Activated T-cell treated with anti-CD3 and anti-CD28 coated beads, Interleukin-2, amount 50 U/mL, for 4 hours (primary cell): ENCODE measurements at regions not wholly inside any gene's neighbourhood (a gene's known extent, or its start where the extent isn't known, plus 50 kb on each side); places are given as distances from the start of the nearest gene placed in this dataset.

Experiments used
- ATAC-seq, 2 donors: fragments of 200-7000 bp; cut with Tn5 transposase; one replicate each; pipeline ENCODE4 v1.10.0; 2021
- DNase-seq: peaks from one replicate; pipeline ENCODE4 v3.0.0-alpha.2; 2020
- H3K27me3 Mint-ChIP-seq: one replicate; pipeline ENCODE4 v1.8.0; 2021; ENCODE audit warnings: low read depth, mixed read lengths
- H3K36me3 Mint-ChIP-seq: one replicate; pipeline ENCODE4 v1.8.0; 2022; ENCODE audit warnings: mixed read lengths; ENCODE audit not compliant: insufficient read depth
- H3K4me1 Mint-ChIP-seq: one replicate; pipeline ENCODE4 v1.8.0; 2021; ENCODE audit warnings: low read depth, mixed read lengths
- H3K4me3 Mint-ChIP-seq: one replicate; pipeline ENCODE4 v1.8.0; 2021; ENCODE audit warnings: mild to moderate bottlenecking, moderate library complexity, mixed read lengths
- H3K9me3 Mint-ChIP-seq: one replicate; pipeline ENCODE4 v1.8.0; 2021; ENCODE audit warnings: mixed read lengths

DNA sequence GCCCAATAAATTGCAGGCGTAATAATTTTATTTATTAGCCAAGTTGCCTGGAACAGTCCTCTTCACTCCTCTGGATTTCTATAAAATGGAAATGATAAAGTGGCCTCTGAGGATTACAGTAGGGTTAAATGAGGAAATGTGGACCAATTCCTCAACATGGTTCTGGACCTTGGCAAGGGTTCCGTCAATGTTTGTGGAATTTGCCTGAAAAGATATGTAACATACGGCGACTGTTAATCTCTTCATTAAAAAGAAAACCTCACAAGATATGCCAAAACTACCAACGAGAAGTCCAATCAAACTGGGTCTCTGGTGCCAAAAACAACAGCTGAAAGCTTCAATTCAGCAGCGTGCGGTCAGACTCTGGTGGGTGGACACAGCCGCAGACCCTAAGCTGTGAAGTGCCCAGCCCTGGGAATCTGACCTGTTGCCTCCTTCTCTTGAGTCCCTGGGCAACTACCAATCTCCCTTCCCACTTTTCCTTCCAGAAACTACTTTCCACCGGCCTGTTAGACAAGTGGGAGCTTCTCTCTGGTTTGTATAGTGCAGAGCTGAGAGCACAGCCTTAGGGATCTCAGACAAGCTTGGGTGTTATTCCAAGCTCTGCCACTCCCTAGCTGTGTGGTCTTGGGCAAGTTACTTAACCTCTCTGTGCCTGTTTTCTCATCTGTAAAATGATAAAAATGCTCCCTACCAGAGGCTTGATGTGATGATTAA is 190.5 kb upstream of the GSC start:
- no peak overlapping the region for H3K4me3 Mint-ChIP-seq
- ATAC-seq (no peak), DNase-seq (no peak)
- no peaks in the 10 kb centered on the region for H3K36me3 Mint-ChIP-seq
- H3K27me3 Mint-ChIP-seq: peaks cover 13% of the 10 kb centered on the region
- H3K9me3 Mint-ChIP-seq: no peaks in the 10 kb centered on the region
- no peaks in the 10 kb centered on the region for H3K4me1 Mint-ChIP-seq

GRCh38 chr14:94953541-94954260 is 183.8 kb upstream of the GSC start:
- Mint-ChIP-seq H3K4me3 (no peak overlapping the region), H3K27me3 (peaks cover 7% of the 10 kb centered on the region), H3K36me3 (no peaks in the 10 kb centered on the region), H3K9me3 (no peaks in the 10 kb centered on the region), H3K4me1 (no peaks in the 10 kb centered on the region)
- no peak for DNase-seq
- no peak for ATAC-seq

DNA sequence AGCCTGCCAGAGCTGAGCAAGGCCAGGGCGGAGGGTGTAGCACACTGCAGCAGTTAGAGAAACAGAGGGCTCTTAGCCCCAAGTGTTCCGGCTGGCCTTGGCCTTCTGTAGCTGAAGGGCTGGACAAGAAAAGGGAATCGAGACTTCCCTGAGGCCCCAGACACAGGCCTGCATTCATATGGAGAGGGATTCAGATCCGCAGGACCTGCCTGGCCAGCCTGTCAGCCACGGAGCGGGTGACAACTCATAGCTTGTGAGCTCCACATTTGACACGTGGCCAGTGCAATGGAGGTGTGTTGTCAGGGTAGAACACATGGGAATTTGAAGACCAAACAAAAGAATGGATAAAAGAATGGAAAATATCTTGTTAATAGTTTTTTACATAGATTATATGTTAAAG is 182.2 kb upstream of the GSC start:
- DNase-seq (no peak), ATAC-seq (no peak)
- H3K4me3 Mint-ChIP-seq: no peak overlapping the region
- peaks cover 5% of the 10 kb centered on the region for H3K27me3 Mint-ChIP-seq
- H3K36me3 Mint-ChIP-seq: no peaks in the 10 kb centered on the region
- H3K4me1 Mint-ChIP-seq: no peaks in the 10 kb centered on the region
- H3K9me3 Mint-ChIP-seq: peaks cover 7% of the 10 kb centered on the region

DNA sequence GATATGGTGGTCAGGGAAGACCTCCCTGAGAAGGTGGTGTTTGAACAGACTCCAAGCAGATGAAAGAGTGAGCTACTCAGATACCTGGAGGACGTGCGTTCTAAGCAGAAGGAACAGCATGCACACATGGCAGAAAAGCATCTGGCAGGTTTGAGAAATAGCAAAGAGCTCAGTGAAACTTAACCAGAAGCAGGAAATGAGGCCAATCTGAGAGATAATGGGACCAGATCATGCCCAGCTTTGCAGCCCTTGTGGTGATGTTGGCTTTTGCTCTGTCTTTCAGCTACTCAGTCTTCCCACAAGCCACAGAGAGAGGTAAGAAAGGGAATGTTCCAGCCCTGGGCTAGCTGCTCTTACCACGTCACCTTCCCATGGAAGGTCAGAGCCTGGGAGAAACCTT is 176.3 kb upstream of the GSC start:
- Mint-ChIP-seq H3K9me3 (peaks cover 7% of the 10 kb centered on the region), H3K4me3 (no peak overlapping the region)

GRCh38 chr14:94945615-94946014 is 175.7 kb upstream of the GSC start:
- DNase-seq (no peak), ATAC-seq (peak; percentile 43 to 46)
- peaks cover 12% of the 10 kb centered on the region for H3K4me1 Mint-ChIP-seq
- H3K27me3 Mint-ChIP-seq: peaks cover 2% of the 10 kb centered on the region
- peaks cover 7% of the 10 kb centered on the region for H3K9me3 Mint-ChIP-seq
- no peaks in the 10 kb centered on the region for H3K36me3 Mint-ChIP-seq
- H3K4me3 Mint-ChIP-seq: no peak overlapping the region

More for the DNA sequence above, 176.3 kb upstream of the GSC start:
- no peaks in the 10 kb centered on the region for H3K36me3 Mint-ChIP-seq
- ATAC-seq (peak; percentile 21 to 27), DNase-seq (no peak)
- H3K4me1 Mint-ChIP-seq: peaks cover 12% of the 10 kb centered on the region
- H3K27me3 Mint-ChIP-seq: peaks cover 2% of the 10 kb centered on the region

GRCh38 chr14:94944636-94945258 is 174.8 kb upstream of the GSC start:
- H3K36me3 Mint-ChIP-seq: no peaks in the 10 kb centered on the region
- no peak for DNase-seq
- peaks cover 7% of the 10 kb centered on the region for H3K9me3 Mint-ChIP-seq
- H3K27me3 Mint-ChIP-seq: no peaks in the 10 kb centered on the region
- no peak overlapping the region for H3K4me3 Mint-ChIP-seq
- ATAC-seq: no peak
- H3K4me1 Mint-ChIP-seq: peaks cover 12% of the 10 kb centered on the region

GRCh38 chr14:94942601-94943000 is 172.7 kb upstream of the GSC start:
- no peak for DNase-seq
- Mint-ChIP-seq H3K9me3 (peaks cover under 1% of the 10 kb centered on the region), H3K36me3 (no peaks in the 10 kb centered on the region), H3K4me1 (peaks cover 12% of the 10 kb centered on the region), H3K27me3 (no peaks in the 10 kb centered on the region), H3K4me3 (no peak overlapping the region)
- ATAC-seq: no peak

GRCh38 chr14:94941311-94941710 is 171.4 kb upstream of the GSC start:
- DNase-seq (no peak), ATAC-seq (no peak)
- Mint-ChIP-seq H3K4me1 (peaks cover 6% of the 10 kb centered on the region), H3K9me3 (no peaks in the 10 kb centered on the region), H3K27me3 (no peaks in the 10 kb centered on the region), H3K4me3 (no peak overlapping the region), H3K36me3 (no peaks in the 10 kb centered on the region)

DNA sequence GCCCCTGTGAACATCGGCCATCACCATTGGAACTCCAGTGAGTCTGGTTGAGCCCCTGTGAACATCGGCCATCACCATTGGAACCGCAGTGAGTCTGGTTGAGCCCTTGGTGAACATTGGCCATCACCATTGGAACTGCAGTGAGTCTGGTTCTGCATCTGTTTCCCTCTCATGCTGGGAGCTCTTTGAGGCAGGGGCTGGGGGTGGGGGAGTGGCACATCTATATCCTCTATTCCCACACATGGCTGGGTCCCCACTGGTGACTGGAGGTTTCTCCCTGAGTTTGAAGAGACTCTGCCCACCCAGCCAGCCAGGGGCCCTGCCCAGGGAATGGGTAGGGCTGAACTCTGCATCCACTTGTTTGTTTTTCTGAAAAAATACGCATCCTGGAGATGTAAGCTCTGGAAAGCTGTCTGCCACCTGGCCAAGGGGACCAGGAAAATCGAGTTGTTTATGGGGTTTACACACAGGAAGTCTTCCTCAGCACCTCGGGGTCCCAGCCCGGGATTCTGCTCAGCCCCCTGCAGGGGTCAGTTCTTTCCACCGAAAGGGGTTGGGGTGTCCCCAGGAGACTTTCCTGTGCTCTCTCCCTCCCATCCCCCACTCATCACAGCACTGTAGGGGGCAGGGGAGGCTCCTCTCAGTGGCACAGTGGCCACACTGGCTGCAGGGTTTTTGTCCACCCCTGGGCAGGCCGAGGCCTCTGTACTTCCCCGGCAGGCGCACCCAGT is 170.5 kb upstream of the GSC start:
- Mint-ChIP-seq H3K27me3 (no peaks in the 10 kb centered on the region), H3K4me3 (no peak overlapping the region), H3K36me3 (no peaks in the 10 kb centered on the region), H3K4me1 (no peaks in the 10 kb centered on the region), H3K9me3 (no peaks in the 10 kb centered on the region)
- ATAC-seq (no peak), DNase-seq (no peak)

DNA sequence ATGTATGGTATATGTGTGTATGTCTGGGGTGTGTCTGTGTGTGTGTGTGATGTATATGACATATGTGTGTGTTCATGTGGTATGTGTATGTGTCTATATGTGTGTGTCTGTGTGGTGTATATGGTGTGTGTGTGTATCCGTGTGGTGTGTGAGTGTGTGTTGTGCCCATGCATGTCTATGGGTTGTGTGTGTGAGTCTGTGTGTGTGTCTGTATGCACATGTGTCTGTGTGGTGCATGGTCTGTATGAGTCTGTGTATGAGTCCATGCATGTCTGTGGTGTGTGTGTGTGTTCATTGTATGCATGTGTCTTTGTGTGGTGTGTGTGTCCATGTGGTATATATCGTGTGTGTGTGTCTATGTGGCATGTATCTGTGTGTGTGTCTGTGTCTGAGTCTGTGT is 168.1 kb upstream of the GSC start:
- Mint-ChIP-seq H3K4me3 (no peak overlapping the region), H3K36me3 (no peaks in the 10 kb centered on the region), H3K4me1 (no peaks in the 10 kb centered on the region), H3K9me3 (no peaks in the 10 kb centered on the region), H3K27me3 (no peaks in the 10 kb centered on the region)
- DNase-seq (no peak), ATAC-seq (no peak)

GRCh38 chr14:94936901-94937685 is 167.2 kb upstream of the GSC start:
- ATAC-seq: no peak
- H3K4me3 Mint-ChIP-seq: no peak overlapping the region
- no peaks in the 10 kb centered on the region for H3K9me3 Mint-ChIP-seq
- DNase-seq: no peak
- H3K27me3 Mint-ChIP-seq: no peaks in the 10 kb centered on the region
- H3K4me1 Mint-ChIP-seq: no peaks in the 10 kb centered on the region
- no peaks in the 10 kb centered on the region for H3K36me3 Mint-ChIP-seq

DNA sequence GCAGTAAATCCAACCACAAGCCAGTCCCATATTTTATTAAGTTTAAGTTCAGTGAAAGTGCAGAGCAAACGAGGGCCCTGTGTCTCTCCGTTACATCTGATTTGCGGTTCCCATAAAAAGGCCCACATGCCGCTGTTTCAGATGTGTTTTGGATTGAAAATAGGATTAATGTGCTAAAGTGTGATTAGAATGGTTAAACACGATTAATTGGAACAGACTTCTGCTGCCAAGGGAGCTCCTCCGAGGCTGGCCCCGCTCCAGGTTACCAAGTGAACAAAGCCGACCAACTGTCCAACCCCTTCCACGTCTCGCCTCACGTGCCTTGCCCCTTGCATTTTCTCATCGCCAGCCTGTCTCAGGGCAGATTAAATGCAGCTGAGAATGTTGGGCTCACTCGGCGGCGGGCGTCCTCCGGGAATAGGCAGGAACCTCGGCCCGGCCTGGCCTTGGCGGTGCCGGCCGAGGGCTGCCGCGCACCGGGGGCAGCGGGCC is 166.5 kb upstream of the GSC start:
- Mint-ChIP-seq H3K9me3 (no peaks in the 10 kb centered on the region), H3K36me3 (no peaks in the 10 kb centered on the region), H3K4me1 (no peaks in the 10 kb centered on the region), H3K27me3 (no peaks in the 10 kb centered on the region), H3K4me3 (no peak overlapping the region)
- DNase-seq: no peak
- no peak for ATAC-seq

DNA sequence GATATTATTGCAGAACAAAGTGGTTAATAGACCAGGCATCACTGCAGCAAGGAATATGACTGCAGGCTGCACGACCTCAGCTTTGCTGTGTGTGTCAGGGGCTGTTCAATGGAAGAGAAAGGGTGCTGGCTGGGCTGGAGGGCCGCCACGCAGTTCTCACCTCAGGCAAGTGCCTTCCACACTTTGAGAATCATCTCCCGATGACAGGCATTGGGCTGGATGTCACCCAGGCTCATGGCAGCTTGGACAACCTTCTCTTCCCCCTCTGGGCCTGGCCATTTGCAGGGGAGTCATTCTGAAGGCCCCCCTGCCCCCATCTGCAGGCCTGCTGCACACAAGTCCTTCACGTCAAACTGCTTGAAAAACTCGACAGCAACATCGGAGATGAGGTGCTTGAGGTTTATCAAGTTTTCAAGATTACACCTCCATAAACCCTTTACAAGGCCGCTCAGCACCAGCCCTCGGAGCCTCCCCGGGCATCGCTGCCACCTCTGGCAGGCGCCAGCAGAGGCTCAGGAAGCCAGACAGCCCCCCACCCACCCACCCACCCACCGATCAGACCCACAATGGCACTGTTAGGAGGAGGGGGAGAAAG is 165.9 kb upstream of the GSC start:
- no peaks in the 10 kb centered on the region for H3K36me3 Mint-ChIP-seq
- DNase-seq (no peak), ATAC-seq (no peak)
- H3K4me3 Mint-ChIP-seq: no peak overlapping the region
- no peaks in the 10 kb centered on the region for H3K9me3 Mint-ChIP-seq
- H3K27me3 Mint-ChIP-seq: no peaks in the 10 kb centered on the region
- no peaks in the 10 kb centered on the region for H3K4me1 Mint-ChIP-seq
